Psoas muscle (tissue), 7 donors: ENCODE measurements at regions not wholly inside any gene's neighbourhood (a gene's known extent, or its start where the extent isn't known, plus 50 kb on each side); places are given as distances from the start of the nearest gene placed in this dataset.

Source experiments
- ATAC-seq, 4 donors: fragments of 200-7000 bp; cut with Tn5 transposase; one replicate each; pipeline ENCODE4 v1.9.1; 2020; ENCODE audit warnings: moderate library complexity in 3 of 4, mild to moderate bottlenecking in 2 of 4
- DNase-seq, 2 donors: peaks; one replicate each; pipeline ENCODE4 v3.0.0-alpha.2; 2020
- H3K27ac ChIP-seq: fragments of 200-600 bp; one replicate; pipeline ENCODE4 v1.8.0; 2022
- H3K27me3 ChIP-seq, 3 donors: fragments of 200-600 bp in 1 of 3; one replicate each; pipeline versions ENCODE4 v1.6.1 to v1.8.0; 2013 to 2022; ENCODE audit warnings: low read length in 2 of 3, mild to moderate bottlenecking in 2 of 3, moderate library complexity in 1 of 3; ENCODE audit not compliant: insufficient read depth in 3 of 3
- H3K36me3 ChIP-seq, 2 donors: fragments of 200-600 bp in 1 of 2; one replicate each; pipeline versions ENCODE4 v1.6.1 to v1.8.0; 2013 to 2022; ENCODE audit warnings: low read depth in 1 of 2, mild to moderate bottlenecking in 1 of 2, moderate library complexity in 1 of 2; ENCODE audit not compliant: insufficient read depth in 1 of 2
- H3K4me1 ChIP-seq: fragments of 200-600 bp; one replicate; pipeline ENCODE4 v1.8.0; 2022
- H3K4me3 ChIP-seq: fragments of 200-600 bp; one replicate; pipeline ENCODE4 v1.8.0; 2022; ENCODE audit warnings: mild to moderate bottlenecking
- H3K9me3 ChIP-seq: fragments of 200-600 bp; one replicate; pipeline ENCODE4 v1.8.0; 2022
- WGBS, 3 donors: extraction: QIAGEN DNeasy Blood & Tissue Kit; methylation state at CpG; one replicate each; pipeline versions ENCODE4 v1.1.6 to v1.1.7; 2013; 5-methylcytosine and 5-hydroxymethylcytosine counted together
- intact Hi-C, 2 donors: fragments of 100-400 bp; cut with DNase I; formaldehyde crosslinking; loops; one replicate each; pipeline versions ENCODE4 v1.11.0 to v1.14.2; 2022
- TF ChIP-seq, protein P1 (sequence below): fragments of 200-600 bp; IDR thresholded peaks from one replicate; pipeline ENCODE4 v1.8.0; 2022; ENCODE audit warnings: antibody characterized with exemption
- donor health status: healthy with polysubstance abuse.
- donor health status: DM: no; HTN: no; CAD: no; lungs with moderate emphysema.
- donor health status: Bipolar disorder and iron deficiency.
- donor health status: healthy.
- donor health status: DM: yes; HTN: yes; CAD: no.
- donor health status: DM: no; HTN: no; CAD: no.
- donor health status: DM: yes; HTN: yes; CAD: no.

DNA sequence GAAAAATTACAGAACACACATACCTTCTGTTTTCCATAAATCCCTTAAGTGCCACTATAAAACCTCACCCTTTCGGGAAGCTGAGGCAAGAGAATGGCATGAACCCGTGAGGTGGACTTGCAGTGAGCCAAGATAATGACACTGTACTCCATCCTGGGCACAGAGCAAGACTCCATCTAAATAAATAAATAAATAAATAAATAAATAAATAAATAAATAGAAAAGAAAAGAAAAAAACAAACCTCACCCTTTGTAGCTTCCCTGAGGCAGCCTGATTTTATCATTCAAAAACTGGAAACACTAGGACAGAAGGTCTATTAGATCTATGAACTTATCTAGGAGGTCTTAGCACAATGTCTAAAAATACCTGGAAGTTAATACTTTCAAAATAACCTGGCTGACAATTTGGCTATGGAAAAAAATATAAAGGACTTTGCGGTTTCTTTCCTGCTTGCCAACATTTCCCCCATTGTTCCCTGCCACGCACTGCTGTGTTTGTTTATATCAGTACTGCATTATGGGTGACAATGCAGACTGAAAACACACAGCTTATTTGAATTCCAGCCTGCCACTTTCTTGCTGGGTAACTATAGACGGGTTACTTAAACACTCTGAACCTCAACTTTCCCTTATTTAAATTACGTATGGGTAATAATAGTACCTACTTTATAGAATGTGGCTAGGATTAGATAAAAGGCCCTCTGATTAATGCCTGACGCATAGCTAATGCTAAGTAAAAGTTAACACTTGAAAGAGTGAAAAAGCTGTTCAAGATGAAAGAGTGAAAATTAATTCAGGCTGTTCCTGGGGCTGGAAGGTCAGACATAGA is 313.0 kb downstream of the RDH14 start:
- DNase-seq: no peak
- H3K36me3 ChIP-seq: no peaks in the 10 kb centered on the region
- no peaks in the 10 kb centered on the region for H3K4me1 ChIP-seq
- H3K27ac ChIP-seq: no peak overlapping the region
- TF ChIP-seq, protein P1, sequence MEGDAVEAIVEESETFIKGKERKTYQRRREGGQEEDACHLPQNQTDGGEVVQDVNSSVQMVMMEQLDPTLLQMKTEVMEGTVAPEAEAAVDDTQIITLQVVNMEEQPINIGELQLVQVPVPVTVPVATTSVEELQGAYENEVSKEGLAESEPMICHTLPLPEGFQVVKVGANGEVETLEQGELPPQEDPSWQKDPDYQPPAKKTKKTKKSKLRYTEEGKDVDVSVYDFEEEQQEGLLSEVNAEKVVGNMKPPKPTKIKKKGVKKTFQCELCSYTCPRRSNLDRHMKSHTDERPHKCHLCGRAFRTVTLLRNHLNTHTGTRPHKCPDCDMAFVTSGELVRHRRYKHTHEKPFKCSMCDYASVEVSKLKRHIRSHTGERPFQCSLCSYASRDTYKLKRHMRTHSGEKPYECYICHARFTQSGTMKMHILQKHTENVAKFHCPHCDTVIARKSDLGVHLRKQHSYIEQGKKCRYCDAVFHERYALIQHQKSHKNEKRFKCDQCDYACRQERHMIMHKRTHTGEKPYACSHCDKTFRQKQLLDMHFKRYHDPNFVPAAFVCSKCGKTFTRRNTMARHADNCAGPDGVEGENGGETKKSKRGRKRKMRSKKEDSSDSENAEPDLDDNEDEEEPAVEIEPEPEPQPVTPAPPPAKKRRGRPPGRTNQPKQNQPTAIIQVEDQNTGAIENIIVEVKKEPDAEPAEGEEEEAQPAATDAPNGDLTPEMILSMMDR: no peak
- no peaks in the 10 kb centered on the region for H3K27me3 ChIP-seq
- ATAC-seq: no peak
- WGBS, 3 donors: 86 to 88% (median 87%) methylated on average over 7 of the region's 7 CpGs
- intact Hi-C loops: no loop called here
- H3K9me3 ChIP-seq: no peaks in the 10 kb centered on the region
- H3K4me3 ChIP-seq: no peak overlapping the region

DNA sequence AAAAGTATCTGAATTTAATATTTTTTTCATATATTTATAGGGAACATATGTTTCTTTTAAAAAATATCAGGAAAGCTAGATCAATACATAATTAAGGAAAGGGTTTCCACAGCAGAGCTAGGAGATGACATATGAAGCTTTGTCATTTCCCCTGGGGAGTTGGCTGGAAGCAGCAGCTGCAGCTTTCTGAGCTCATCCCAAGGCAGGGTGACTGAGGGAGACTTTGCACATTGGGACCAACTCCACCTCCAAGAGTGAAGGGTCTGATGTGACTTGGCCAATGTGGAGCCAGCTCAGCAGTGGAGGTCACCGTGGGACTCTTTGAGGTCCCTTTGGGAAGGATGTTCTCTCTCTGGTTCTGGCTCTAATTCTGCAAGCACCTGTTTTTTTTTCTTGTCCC is 315.1 kb downstream of the RDH14 start:
- 24 to 45% (median 36%) methylated on average over 1 of the region's 1 CpG for WGBS, 3 donors
- DNase-seq (no peak), ATAC-seq (no peak)
- Histone ChIP-seq H3K36me3 (no peaks in the 10 kb centered on the region), H3K4me1 (no peaks in the 10 kb centered on the region), H3K4me3 (no peak overlapping the region), H3K9me3 (no peaks in the 10 kb centered on the region), H3K27ac (no peak overlapping the region), H3K27me3 (no peaks in the 10 kb centered on the region)
- intact Hi-C loops: no loop called here
- TF ChIP-seq, protein P1: no peak

DNA sequence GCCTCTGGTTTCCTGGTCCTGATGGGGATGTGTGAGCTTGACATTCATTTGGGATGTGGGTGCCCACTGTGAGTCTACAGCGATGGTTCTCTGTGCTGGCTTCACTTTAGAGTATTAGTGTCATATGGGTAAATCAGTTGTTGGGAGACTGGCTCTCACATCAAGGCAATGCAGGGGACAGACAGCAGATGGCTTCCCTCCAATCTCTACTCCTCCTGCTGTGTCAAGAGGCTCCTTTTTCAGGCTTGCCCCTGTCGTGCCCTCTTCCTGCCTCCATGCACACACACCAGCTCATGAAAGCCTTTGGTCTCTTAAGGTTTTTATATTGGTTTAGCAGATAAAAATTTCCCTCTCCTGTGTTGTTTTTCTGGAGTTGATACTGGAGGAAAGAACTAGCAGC is 315.6 kb downstream of the RDH14 start:
- TF ChIP-seq, protein P1: no peak
- Histone ChIP-seq H3K4me3 (no peak overlapping the region), H3K4me1 (no peaks in the 10 kb centered on the region), H3K36me3 (no peaks in the 10 kb centered on the region), H3K27ac (no peak overlapping the region), H3K27me3 (no peaks in the 10 kb centered on the region), H3K9me3 (no peaks in the 10 kb centered on the region)
- intact Hi-C loops: no loop called here
- no peak for DNase-seq
- no peak for ATAC-seq
- WGBS, 3 donors: 23 to 39% (median 28%) methylated on average over 2 of the region's 2 CpGs

DNA sequence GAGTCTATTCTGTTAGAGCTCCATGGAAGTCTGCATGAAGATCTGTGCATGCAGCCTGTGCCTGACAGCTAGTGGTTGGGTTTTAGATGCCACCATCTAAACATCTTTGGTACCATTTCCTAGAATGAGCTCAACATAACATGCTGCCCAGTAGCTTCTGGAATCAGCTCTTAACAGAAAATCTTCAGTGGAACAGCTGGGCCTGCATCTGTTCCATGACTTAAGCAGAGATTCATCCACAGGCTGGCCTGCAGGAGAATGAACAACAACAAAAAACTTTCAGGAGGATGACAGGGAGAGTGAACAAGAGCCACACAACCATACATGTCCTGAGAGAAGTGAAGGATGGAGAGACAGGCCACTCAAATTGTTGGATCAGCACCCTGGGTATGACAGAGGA is 316.6 kb downstream of the RDH14 start:
- Histone ChIP-seq H3K27me3 (no peaks in the 10 kb centered on the region), H3K27ac (no peak overlapping the region), H3K4me3 (no peak overlapping the region), H3K36me3 (no peaks in the 10 kb centered on the region), H3K4me1 (no peaks in the 10 kb centered on the region), H3K9me3 (no peaks in the 10 kb centered on the region)
- DNase-seq: no peak
- no peak for ATAC-seq
- intact Hi-C loops: no loop called here
- TF ChIP-seq, protein P1: no peak

DNA sequence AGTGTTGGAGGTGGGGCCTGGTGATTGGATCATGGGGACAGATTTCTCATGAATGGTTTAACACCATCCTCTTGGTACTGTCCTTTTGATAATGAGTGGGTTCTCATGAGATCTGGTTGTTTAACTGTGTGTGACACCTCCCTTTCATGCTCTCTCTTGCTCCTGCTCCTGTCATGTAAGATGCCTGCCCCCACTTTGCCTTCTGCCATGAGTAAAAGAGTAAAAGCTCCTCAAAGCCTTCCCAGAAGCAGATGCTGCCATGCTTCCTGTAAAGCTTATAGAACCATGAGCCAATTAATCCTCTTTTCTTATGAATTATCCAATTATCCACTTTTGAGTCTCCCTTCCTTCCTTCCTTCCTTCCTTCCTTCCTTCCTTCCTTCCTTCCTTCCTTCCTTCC is 317.7 kb downstream of the RDH14 start:
- intact Hi-C loops: no loop called here
- no peaks in the 10 kb centered on the region for H3K27me3 ChIP-seq
- no peak for ATAC-seq

More for the DNA sequence above, 317.7 kb downstream of the RDH14 start:
- Histone ChIP-seq H3K9me3 (no peaks in the 10 kb centered on the region), H3K4me1 (no peaks in the 10 kb centered on the region), H3K4me3 (no peak overlapping the region), H3K36me3 (no peaks in the 10 kb centered on the region), H3K27ac (no peak overlapping the region)
- no peak for DNase-seq
- TF ChIP-seq, protein P1: no peak
